Activated T-helper 1 cell treated with anti-CD3 and anti-CD28 coated beads, Interleukin-12 subunit alpha, Interleukin-12 subunit beta, Interleukin-2, Interleukin-4 antibody, amounts not matched to agents 30 ng/mL and 10 ng/mL and 1 ng/mL, durations not matched to agents 14 hours and 24 hours and 36 hours (primary cell): ENCODE measurements at regions not wholly inside any gene's neighbourhood (a gene's known extent, or its start where the extent isn't known, plus 50 kb on each side); places are given as distances from the start of the nearest gene placed in this dataset.

ENCODE experiments used
- DNase-seq: peaks from one replicate; pipeline ENCODE4 v3.0.0; 2021; ENCODE audit warnings: low spot score
- H3K27ac Mint-ChIP-seq: one replicate; pipeline ENCODE4 v1.8.0; 2021; ENCODE audit warnings: mild to moderate bottlenecking, mixed read lengths
- H3K27me3 Mint-ChIP-seq: one replicate; pipeline ENCODE4 v1.8.0; 2022; ENCODE audit warnings: mild to moderate bottlenecking, moderate library complexity, mixed read lengths; ENCODE audit not compliant: insufficient read depth
- H3K36me3 Mint-ChIP-seq: one replicate; pipeline ENCODE4 v1.8.0; 2021; ENCODE audit warnings: low read depth, mixed read lengths
- H3K4me1 Mint-ChIP-seq: one replicate; pipeline ENCODE4 v1.8.0; 2021; ENCODE audit warnings: low read depth, mixed read lengths
- H3K4me3 Mint-ChIP-seq: one replicate; pipeline ENCODE4 v1.8.0; 2021; ENCODE audit warnings: mild to moderate bottlenecking, moderate library complexity, mixed read lengths
- H3K9me3 Mint-ChIP-seq: one replicate; pipeline ENCODE4 v1.8.0; 2021; ENCODE audit warnings: mixed read lengths
- intact Hi-C: fragments of 100-400 bp; cut with micrococcal nuclease; formaldehyde crosslinking; loops from one replicate; pipeline ENCODE4 v1.15.1; 2024

DNA sequence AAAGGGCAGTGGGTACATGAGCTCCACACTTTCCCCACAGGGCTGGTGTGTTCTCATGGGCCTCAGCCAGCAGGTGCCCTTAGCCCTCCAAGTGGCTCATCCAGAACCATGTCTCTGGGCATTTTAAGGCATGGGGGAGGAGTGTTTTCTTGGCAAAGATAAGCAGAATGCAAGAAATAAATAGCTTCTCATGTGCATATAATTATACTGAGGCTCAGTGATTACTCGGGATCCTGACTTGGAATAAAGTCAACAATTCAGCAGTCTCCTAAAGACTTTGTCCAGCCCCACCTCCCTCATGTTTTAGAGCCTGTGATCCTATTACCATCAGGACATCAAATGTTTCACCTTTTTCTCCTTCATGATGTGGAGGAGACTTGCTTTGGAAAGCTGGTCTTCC, 92.7 kb upstream of the COG2 start:
- H3K27me3 Mint-ChIP-seq = peaks cover 4% of the 10 kb centered on the region
- no peak for DNase-seq
- H3K4me3 Mint-ChIP-seq = no peak overlapping the region
- H3K9me3 Mint-ChIP-seq = no peaks in the 10 kb centered on the region
- H3K4me1 Mint-ChIP-seq = peaks cover 5% of the 10 kb centered on the region
- no peak overlapping the region for H3K27ac Mint-ChIP-seq
- intact Hi-C loops = loop anchor here (1.0 kb wide), 1 partner anchor 7 kb away; no protein-coding TSS in a partner anchor
- H3K36me3 Mint-ChIP-seq = no peaks in the 10 kb centered on the region

DNA sequence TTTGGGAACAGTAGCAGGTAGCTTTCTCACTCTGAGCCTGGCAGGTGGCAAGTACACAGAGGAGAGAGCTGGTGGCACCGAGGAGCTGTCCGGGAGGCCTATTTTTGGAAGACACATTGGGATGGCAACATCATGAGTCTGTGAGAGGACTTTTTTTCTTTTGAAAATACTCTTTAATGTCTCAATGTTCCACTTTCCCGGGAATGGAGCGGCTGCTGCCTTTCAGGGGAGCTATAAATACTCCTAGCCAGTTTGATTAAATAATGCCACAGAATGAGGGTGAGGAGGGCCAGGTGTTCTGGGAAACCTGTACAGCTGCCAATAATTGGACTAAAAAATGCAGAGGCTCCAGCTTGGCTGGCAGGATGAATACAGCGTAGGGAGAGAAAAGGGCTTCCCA, 93.3 kb upstream of the COG2 start:
- Mint-ChIP-seq H3K36me3 (no peaks in the 10 kb centered on the region), H3K27me3 (peaks cover 4% of the 10 kb centered on the region), H3K9me3 (no peaks in the 10 kb centered on the region), H3K4me3 (no peak overlapping the region), H3K27ac (no peak overlapping the region), H3K4me1 (peaks cover 5% of the 10 kb centered on the region)
- no peak for DNase-seq
- intact Hi-C loops = no loop called here

DNA sequence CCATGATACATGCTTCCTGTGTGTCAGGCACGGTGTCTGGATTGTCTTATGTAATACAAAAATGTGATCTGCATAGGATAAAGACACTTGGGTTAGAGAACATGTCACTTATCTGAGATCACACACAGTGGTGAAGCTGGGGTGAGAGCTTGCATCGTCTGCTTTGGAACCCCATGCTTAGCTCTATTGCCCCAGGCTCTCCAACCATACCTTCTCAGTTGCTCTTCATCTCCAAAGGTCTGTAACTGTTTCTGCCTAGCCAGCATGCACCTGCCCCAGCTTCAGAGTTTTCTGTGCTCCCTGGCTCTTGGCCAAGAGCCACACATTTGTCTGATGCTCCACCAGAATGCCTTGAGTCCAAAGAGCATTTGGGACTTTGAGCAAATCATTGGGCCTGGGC, 93.9 kb upstream of the COG2 start:
- Mint-ChIP-seq H3K27me3 (peaks cover 4% of the 10 kb centered on the region), H3K4me3 (no peak overlapping the region)
- no peak for DNase-seq

DNA sequence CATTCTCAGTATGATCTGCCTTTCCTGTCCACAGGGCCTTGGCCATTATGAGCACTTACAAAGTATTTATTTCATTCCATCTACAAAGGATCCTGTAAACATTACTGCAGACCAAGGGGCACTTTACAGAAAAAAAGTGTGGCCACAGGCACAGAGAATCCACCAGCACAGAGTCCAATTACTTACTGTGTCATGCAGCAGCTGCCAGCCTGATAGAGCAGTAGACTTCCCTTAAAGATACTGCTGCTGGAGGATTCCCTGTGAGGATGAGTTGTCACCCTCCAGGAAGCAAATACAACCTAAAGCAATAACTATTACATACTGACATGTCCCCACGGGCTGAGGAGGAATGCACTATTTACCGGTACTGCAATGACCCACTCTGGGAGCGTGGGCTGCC, 97.1 kb upstream of the COG2 start:
- Mint-ChIP-seq H3K27ac (no peak overlapping the region), H3K9me3 (no peaks in the 10 kb centered on the region), H3K36me3 (no peaks in the 10 kb centered on the region), H3K4me1 (peaks cover 15% of the 10 kb centered on the region), H3K4me3 (no peak overlapping the region), H3K27me3 (peaks cover 4% of the 10 kb centered on the region)
- no peak for DNase-seq
- intact Hi-C loops = no loop called here

More for the DNA sequence above, 93.9 kb upstream of the COG2 start:
- Mint-ChIP-seq H3K36me3 (no peaks in the 10 kb centered on the region), H3K4me1 (peaks cover 5% of the 10 kb centered on the region), H3K9me3 (no peaks in the 10 kb centered on the region), H3K27ac (no peak overlapping the region)
- intact Hi-C loops = no loop called here

DNA sequence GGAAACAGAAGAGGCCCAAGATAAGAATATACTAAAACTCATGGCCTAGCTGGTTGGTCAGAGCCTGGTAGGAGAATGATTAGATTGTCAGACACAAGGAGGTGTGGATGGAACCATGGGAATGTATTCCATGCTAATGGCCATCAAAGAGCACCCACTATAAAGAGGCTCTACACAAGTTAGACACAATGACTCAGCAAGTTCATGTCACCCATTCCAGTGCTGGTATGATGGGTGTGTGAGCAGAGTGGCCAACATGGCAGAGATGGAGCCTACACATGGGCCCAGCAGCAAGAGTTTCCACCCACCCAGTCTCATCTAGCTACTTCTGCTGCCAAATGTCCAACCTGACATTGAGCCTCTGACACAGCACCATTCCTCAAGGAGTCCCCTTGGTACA, 97.5 kb upstream of the COG2 start:
- intact Hi-C loops = loop anchor here (5.0 kb wide), 1 partner anchor 98 kb away; the partner anchor contains the start of gene COG2
- Mint-ChIP-seq H3K27ac (no peak overlapping the region), H3K36me3 (no peaks in the 10 kb centered on the region), H3K4me3 (no peak overlapping the region), H3K27me3 (peaks cover 6% of the 10 kb centered on the region), H3K4me1 (peaks cover 15% of the 10 kb centered on the region), H3K9me3 (no peaks in the 10 kb centered on the region)
- no peak for DNase-seq

DNA sequence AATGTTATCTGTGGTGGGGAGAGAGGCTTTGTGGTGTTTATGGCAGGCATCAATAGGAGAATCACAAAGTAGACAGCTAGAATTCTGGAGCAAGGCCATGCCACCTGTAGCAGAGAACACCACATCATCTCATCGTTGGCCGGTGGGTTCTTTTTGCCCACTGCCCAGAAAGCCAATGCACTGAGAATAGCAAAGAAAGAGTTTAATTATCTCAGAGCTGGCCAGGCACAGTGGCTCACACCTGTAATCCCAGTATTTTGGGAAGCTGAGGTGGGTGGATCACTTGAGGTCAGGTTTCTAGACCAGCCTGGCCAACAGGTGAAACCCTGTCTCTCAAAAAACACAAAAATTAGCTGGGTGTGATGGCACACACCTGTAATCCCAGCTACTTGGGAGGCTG, 99.2 kb upstream of the COG2 start:
- no peak overlapping the region for H3K4me3 Mint-ChIP-seq
- peaks cover 6% of the 10 kb centered on the region for H3K27me3 Mint-ChIP-seq
- no peak for DNase-seq
- no peaks in the 10 kb centered on the region for H3K9me3 Mint-ChIP-seq
- intact Hi-C loops = loop anchor here (5.0 kb wide), 1 partner anchor 99 kb away; the partner anchor contains the start of gene COG2
- H3K36me3 Mint-ChIP-seq = no peaks in the 10 kb centered on the region
- no peak overlapping the region for H3K27ac Mint-ChIP-seq
- H3K4me1 Mint-ChIP-seq = peaks cover 15% of the 10 kb centered on the region

DNA sequence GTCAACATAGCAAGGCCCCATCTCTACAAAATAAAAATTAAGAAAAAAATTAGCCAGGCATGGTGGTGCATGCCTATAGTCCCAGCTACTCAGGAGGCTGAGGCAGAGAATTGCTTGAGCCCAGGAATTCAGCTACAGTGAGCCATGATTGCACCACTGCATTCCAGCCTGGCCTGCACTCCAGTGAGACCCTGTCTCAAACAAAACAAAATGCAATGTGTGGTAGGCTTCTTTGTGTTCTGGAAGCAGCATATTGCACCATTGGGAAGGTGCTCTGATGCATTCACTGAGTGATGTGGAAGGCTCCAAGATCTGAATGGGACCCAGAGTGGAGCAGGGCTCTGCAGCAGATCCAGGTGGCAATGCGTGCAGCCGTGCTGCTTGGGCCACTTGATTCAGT, 99.6 kb upstream of the COG2 start:
- DNase-seq = no peak
- intact Hi-C loops = loop anchor here (1.0 to 5.0 kb wide), 2 partner anchors 8 to 100 kb away; partner anchors contain the start of gene COG2
- no peaks in the 10 kb centered on the region for H3K36me3 Mint-ChIP-seq
- no peaks in the 10 kb centered on the region for H3K9me3 Mint-ChIP-seq
- peaks cover 15% of the 10 kb centered on the region for H3K4me1 Mint-ChIP-seq
- no peak overlapping the region for H3K4me3 Mint-ChIP-seq
- peaks cover 6% of the 10 kb centered on the region for H3K27me3 Mint-ChIP-seq
- no peak overlapping the region for H3K27ac Mint-ChIP-seq

DNA sequence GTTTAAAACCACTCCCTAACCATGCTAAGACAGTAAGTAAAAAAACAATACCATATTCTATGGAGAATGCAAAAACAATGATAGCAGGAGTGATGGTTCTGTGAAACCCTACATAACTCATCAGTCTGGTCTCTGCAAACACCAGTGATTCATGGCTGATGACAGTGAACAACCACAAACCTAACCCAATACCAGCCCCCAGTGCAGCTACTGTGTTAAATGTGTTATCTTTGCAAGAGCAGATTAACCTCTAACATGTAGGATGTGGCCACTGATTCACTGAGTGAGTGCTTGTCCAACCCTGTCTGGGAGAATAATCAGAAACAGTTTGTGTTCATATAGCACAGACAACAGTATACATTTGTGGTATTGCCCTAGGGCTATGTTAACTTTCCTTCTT, 100.2 kb upstream of the COG2 start:
- H3K9me3 Mint-ChIP-seq = no peaks in the 10 kb centered on the region
- H3K27ac Mint-ChIP-seq = peak overlapping the region; percentile 53
- H3K36me3 Mint-ChIP-seq = no peaks in the 10 kb centered on the region
- peaks cover 4% of the 10 kb centered on the region for H3K27me3 Mint-ChIP-seq
- H3K4me3 Mint-ChIP-seq = no peak overlapping the region
- intact Hi-C loops = loop anchor here (1.0 to 5.0 kb wide), 2 partner anchors 8 to 100 kb away; partner anchors contain the start of gene COG2
- H3K4me1 Mint-ChIP-seq = peaks cover 15% of the 10 kb centered on the region
- peak; percentile 25 for DNase-seq

DNA sequence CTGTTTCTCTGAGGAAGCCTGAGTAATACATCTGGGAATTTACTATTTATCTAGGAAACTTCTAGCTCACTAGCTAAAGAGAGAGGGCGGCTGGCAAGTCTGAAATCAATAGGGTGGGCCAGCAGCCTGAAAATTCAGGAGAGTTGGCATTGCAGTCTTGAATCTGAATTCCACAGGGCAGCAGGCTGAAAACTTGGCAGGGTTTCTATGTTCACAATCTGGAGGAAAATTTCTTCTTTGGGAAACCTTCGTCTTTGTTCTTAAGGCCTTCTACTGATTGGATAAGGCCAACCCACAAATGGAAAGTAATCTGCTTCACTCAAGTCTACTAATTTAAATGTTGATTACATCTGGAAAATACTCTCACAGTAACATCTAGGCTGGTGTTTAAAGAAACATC, 101.0 kb upstream of the COG2 start:
- Mint-ChIP-seq H3K9me3 (no peaks in the 10 kb centered on the region), H3K27ac (no peak overlapping the region), H3K36me3 (no peaks in the 10 kb centered on the region), H3K27me3 (peaks cover 4% of the 10 kb centered on the region), H3K4me1 (peaks cover 15% of the 10 kb centered on the region), H3K4me3 (no peak overlapping the region)
- intact Hi-C loops = loop anchor here (5.0 kb wide), 1 partner anchor 101 kb away; the partner anchor contains the start of gene COG2
- no peak for DNase-seq

DNA sequence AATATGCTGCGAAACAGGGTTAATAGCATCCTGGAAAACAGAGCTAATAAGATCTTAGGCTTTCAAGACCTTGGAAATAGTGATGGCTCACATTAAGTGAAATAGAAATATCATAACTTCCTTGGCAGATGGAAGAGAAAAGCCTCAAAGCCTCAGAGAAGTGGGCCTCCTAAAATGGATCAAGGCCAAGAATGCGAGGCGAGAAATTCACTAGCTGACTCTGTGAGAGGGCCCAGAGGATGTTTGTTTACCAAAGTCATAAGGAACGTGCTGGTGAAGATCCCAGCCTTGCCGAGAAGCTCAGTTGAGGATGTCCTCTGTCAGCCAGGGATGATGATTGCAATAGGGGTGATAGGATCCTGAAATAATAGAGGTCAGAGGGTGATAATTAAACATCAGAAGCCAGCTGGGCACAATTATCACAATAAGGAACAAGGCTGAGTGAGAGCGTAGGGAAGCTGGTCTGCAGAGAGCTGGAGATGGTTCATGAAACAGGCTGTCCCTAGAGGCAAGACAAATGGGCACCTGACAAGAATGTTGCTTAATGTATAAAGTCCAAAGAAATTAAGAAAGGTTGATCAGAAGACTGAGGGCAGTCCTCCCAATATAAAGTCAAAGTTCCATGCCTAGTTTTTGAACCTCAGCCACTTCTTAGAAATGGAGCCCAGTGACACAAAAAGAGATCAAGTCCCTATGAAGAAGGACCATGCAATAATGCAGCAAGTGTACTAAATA, 101.7 kb upstream of the COG2 start:
- H3K27me3 Mint-ChIP-seq = peaks cover 5% of the 10 kb centered on the region

DNA sequence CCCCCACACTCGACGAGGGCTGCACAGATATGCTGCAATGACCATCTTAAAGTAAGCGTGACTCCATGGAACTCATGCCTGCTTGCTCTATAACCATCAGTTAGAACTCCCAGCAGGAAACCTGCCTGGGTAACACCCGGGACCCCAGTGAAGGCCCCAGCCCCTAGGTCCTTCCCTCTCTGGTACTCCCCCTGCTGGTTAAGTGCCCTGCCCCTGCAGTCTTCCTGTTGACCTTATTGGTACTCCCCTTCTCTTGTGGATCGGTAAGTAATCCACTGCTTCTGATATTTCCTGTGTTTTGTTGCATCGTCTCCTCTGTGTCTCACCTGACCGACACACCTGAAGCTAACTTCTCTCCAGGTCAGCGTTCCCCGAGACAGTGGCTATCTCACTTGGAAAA, 104.8 kb upstream of the COG2 start:
- Mint-ChIP-seq H3K36me3 (no peaks in the 10 kb centered on the region), H3K9me3 (peaks cover 8% of the 10 kb centered on the region), H3K27ac (no peak overlapping the region), H3K27me3 (peaks cover 5% of the 10 kb centered on the region), H3K4me3 (no peak overlapping the region), H3K4me1 (peaks cover 9% of the 10 kb centered on the region)
- intact Hi-C loops = no loop called here
- no peak for DNase-seq

More for the DNA sequence above, 101.7 kb upstream of the COG2 start:
- Mint-ChIP-seq H3K9me3 (no peaks in the 10 kb centered on the region), H3K36me3 (no peaks in the 10 kb centered on the region), H3K4me1 (peaks cover 15% of the 10 kb centered on the region), H3K27ac (no peak overlapping the region), H3K4me3 (no peak overlapping the region)
- DNase-seq = no peak
- intact Hi-C loops = loop anchor here (5.0 kb wide), 1 partner anchor 102 kb away; the partner anchor contains the start of gene COG2

DNA sequence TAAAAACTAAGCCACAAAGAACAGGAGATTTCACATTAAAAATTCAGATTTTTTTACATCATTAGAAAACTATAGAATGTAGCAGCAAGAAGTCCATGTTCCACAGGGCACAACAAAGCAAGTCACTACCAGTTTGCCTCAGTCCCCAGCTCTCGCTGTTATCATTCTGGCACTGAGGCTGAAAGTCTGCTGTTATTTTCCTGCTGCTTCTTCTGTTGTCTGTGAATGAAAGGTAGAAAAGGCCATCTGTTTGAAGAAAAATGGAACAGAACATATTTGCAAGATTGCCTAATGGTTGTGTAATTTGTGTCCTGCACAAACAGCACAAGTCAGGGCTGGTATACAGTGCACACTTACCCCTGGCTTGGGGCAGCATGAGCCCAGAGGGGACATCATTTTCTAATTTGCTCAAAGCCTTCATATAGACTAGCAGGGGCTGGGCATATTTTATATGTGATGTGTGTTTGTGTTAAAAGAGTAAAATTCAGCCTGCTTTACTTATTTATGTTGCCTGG, 105.6 kb upstream of the COG2 start:
- H3K36me3 Mint-ChIP-seq = no peaks in the 10 kb centered on the region
- no peak for DNase-seq
- H3K4me1 Mint-ChIP-seq = peaks cover 1% of the 10 kb centered on the region
- intact Hi-C loops = no loop called here
- peaks cover 8% of the 10 kb centered on the region for H3K9me3 Mint-ChIP-seq
- no peak overlapping the region for H3K27ac Mint-ChIP-seq
- no peak overlapping the region for H3K4me3 Mint-ChIP-seq
- H3K27me3 Mint-ChIP-seq = peaks cover 5% of the 10 kb centered on the region

DNA sequence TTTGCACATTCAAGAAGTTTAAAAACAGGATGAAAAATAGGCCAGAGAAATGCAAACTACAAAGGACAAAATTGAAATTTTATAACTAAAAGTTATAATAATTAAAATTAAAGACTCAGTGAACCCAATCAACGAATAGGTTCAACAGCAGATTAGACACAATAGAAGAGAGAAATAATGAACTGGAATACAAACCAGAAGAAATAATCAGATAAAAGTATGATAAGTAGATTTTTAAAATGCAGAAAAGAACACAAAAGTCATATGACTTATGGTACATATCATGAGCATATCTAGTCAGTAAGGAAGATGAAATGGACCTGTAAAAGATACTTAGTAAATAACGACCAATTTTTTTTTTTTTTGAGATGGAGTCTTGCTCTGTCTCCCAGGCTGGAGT, 108.1 kb upstream of the COG2 start:
- H3K27ac Mint-ChIP-seq = no peak overlapping the region
- H3K36me3 Mint-ChIP-seq = no peaks in the 10 kb centered on the region
- peaks cover 8% of the 10 kb centered on the region for H3K9me3 Mint-ChIP-seq
- peaks cover 6% of the 10 kb centered on the region for H3K27me3 Mint-ChIP-seq
- intact Hi-C loops = no loop called here
- no peak overlapping the region for H3K4me3 Mint-ChIP-seq
- DNase-seq = no peak
- H3K4me1 Mint-ChIP-seq = no peaks in the 10 kb centered on the region
